ACHN (cell line): ENCODE measurements at regions not wholly inside any gene's neighbourhood (a gene's known extent, or its start where the extent isn't known, plus 50 kb on each side); places are given as distances from the start of the nearest gene placed in this dataset.

Experiments
- DNase-seq: peaks from one replicate; pipeline ENCODE4 v3.0.0-alpha.2; 2015
- in situ Hi-C: cut with HindIII; loops from 2 replicates; pipeline ENCODE4 v1.10.0; 2017; ENCODE audit warnings: low sequenced_read_pairs, low pct_ligation_motif_present, low pct_unique_long_range_greater_than_20kb

DNA sequence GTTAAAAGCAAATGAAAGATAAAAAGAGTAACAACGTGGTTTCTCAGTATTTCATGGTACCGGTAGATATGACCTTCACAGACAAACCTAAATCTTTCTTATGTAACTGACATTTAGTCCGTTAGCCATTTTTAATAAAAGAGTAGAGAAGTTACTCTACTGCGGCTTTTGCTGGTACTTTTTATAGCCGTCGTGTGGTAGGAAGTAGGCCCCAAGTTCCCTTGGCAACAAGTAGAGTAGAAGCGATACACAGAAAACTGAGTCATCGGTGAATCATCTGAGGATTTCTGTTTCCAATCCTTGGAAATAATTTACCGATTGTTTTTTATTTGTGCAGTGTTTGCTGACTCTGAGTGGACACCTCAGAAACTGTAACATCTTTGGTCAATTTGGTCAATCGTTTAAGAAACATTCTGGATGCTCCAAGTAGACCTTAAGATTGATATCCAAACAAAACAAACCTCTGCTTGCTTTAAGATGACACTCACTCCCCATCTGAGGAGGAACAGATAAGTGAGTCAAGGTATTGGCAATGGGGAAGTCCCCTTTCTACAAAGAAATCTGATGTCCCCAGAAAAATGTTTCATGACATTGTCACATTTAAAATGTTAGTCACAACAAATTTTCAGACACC is 63.9 kb upstream of the AHR start:
- in situ Hi-C loops = no loop called here
- peak; percentile 99 for DNase-seq

DNA sequence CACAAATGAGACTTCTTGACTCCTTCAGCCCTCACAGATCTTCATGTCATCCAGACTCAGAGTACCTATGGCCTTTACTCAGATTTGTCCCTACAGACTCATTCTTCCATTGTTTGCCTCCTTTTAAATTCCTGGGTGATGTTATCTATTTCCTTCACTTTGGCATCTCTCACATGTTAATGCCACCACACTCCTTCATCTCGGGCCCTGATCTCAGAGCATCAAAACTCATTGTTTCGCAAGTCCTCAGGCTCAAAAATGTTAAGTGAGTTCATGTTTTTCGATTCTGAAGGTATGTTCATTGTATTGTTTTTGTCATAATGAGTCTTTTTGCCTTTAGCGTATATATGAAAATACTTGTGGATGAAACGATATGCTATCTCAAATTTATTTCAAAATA is 62.3 kb upstream of the AHR start:
- in situ Hi-C loops = no loop called here
- DNase-seq = no peak

DNA sequence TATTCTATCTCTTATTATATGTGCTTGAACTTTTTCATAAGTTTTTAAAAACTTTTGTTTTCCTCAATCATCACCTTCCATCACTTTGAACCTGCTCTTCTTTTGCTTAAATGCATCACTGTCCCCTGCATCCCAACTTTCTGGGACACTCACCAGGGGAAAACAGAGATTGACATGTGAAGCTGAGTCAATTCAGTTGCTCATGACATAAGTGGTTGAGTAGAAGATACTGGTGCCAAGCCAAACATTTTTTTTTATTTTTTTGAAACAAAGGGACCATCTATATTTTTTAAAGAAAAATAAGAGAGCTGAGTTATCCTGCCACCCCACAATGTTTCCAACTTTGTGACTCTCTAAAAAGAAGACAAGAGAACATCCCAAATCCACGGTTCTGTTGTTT is 61.8 kb upstream of the AHR start:
- in situ Hi-C loops = no loop called here
- no peak for DNase-seq

DNA sequence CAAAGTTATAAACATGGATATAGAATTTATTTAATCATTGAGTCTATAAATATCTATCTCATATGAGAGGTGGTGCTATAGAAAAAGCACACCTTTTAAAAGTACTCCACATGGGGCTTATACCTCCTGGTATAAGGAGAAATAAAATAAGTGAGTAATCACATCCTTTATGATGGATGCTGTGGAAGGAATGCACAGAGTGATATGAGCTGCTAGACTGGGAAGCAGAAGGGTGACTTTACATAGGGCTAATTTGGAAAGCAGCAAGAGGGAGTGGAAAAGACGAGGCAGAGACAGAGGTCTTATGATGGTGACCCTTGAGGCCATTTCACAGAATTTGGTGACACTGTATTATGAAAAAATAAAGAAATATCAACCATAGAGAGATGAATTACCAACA is 59.4 kb upstream of the AHR start:
- in situ Hi-C loops = no loop called here
- no peak for DNase-seq

GRCh38 chr7:17239683-17240521 is 58.5 kb upstream of the AHR start:
- in situ Hi-C loops = no loop called here
- peak; percentile 39 for DNase-seq

- no peak for DNase-seq
- in situ Hi-C loops = no loop called here
Observed at GRCh38 chr7:17242504-17242903, 55.9 kb upstream of the AHR start.

- in situ Hi-C loops = no loop called here
- DNase-seq = no peak
Observed at GRCh38 chr7:17244786-17245185, 53.7 kb upstream of the AHR start.

DNA sequence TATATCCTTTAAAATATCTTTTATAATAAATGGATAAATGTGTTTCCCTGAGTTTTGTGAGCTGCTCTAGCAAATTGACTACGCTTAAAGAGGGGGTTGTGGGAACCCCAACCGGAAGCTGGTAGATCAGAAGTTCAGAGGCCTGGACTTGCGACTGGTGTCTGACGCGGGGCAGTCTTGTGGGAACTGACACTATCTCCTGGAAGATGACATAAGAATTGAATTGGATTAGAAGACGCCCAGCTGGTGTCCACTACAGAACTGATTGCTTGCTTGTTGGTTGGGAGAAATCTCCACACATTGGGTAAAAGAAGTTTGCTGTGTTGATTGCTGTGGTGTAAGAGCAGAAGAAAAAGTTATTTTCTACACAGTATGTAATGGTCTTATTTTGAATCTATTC is 51.1 kb upstream of the AHR start:
- in situ Hi-C loops = no loop called here
- no peak for DNase-seq

DNA sequence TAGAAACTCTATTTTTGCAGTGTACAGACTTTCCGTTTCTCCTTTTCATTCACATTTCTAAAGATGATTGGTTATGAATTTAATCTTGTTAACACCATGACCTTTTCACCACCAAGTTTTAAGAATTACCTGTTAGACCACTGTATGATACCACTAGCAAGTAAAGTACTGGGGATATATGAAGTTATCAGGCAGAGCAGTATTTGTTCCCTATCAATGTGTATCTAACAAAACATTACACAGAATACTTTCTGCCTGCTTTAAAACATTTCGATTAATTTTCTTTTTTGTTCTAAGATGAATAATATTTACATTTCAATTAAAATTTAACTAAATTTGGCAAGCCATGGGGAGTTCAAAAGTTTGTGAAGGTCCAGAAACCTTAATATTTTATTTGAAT is 49.9 kb upstream of the AHR start:
- in situ Hi-C loops = no loop called here

More for the DNA sequence above, 49.9 kb upstream of the AHR start:
- DNase-seq = no peak
